GM12878 (cell line): ENCODE measurements at regions not wholly inside any gene's neighbourhood (a gene's known extent, or its start where the extent isn't known, plus 50 kb on each side); places are given as distances from the start of the nearest gene placed in this dataset.

Experiments used
- ATF2 ChIP-seq: IDR thresholded peaks from 2 replicates; pipeline ENCODE4 v1.6.1; 2012; ENCODE audit warnings: low read length, inconsistent platforms
- BRCA1 ChIP-seq: IDR thresholded peaks from 2 replicates; pipeline ENCODE4 v1.6.1; 2011; ENCODE audit warnings: low read depth, low read length, improper control_type of control experiment
- E4F1 ChIP-seq: fragments of 450-650 bp; IDR thresholded peaks from 2 replicates; pipeline ENCODE4 v1.6.1; 2018; ENCODE audit warnings: borderline replicate concordance, mild to moderate bottlenecking; ENCODE audit not compliant: partially characterized antibody
- FOS ChIP-seq: IDR thresholded peaks from 3 replicates; pipeline ENCODE4 v1.6.1; 2011; ENCODE audit warnings: borderline replicate concordance; ENCODE audit not compliant: insufficient read length; ENCODE audit errors: extremely low read depth
- MEF2A ChIP-seq: IDR thresholded peaks from 2 replicates; pipeline ENCODE4 v1.6.1; 2011; ENCODE audit warnings: low read depth, mild to moderate bottlenecking, low read length, moderate library complexity; ENCODE audit not compliant: insufficient read depth
- MXI1 ChIP-seq: fragments of 150-350 bp; IDR thresholded peaks from 2 replicates; pipeline ENCODE4 v1.6.1; 2011; ENCODE audit warnings: low read depth, mild to moderate bottlenecking, inconsistent platforms, low read length, improper control_type of control experiment
- MYC ChIP-seq: IDR thresholded peaks from 2 replicates; pipeline ENCODE4 v1.6.1; 2011; ENCODE audit warnings: mild to moderate bottlenecking, low read length, moderate library complexity, inconsistent platforms; ENCODE audit not compliant: insufficient read depth, insufficient replicate concordance, insufficient read length, severe bottlenecking
- NBN ChIP-seq: fragments of 450-650 bp; IDR thresholded peaks from 2 replicates; pipeline ENCODE4 v1.6.1; 2016
- PAX8 ChIP-seq: fragments of 450-650 bp; IDR thresholded peaks from 2 replicates; pipeline ENCODE4 v1.6.1; 2017; ENCODE audit warnings: mild to moderate bottlenecking, moderate library complexity
- PKNOX1 ChIP-seq: fragments of 450-650 bp; IDR thresholded peaks from 2 replicates; pipeline ENCODE4 v1.6.1; 2016; ENCODE audit warnings: mild to moderate bottlenecking
- POU2F2 ChIP-seq: IDR thresholded peaks from 3 replicates; pipeline ENCODE4 v1.6.1; 2011; ENCODE audit warnings: low read depth, mild to moderate bottlenecking, low read length, borderline replicate concordance
- RELA ChIP-seq: fragments of 450-650 bp; IDR thresholded peaks from 2 replicates; pipeline ENCODE4 v1.8.0; 2014; ENCODE audit warnings: borderline replicate concordance; ENCODE audit not compliant: partially characterized antibody
- RFX5 ChIP-seq: IDR thresholded peaks from 2 replicates; pipeline ENCODE4 v1.6.1; 2011; ENCODE audit warnings: low read depth, low read length, improper control_type of control experiment
- SMARCA5 ChIP-seq: fragments of 450-650 bp; IDR thresholded peaks from 2 replicates; pipeline ENCODE4 v1.6.1; 2017; ENCODE audit warnings: mild to moderate bottlenecking
- SUZ12 ChIP-seq: fragments of 200-600 bp; sonication (generic); IDR thresholded peaks from one replicate; pipeline ENCODE4 v1.6.1; 2018; ENCODE audit warnings: antibody characterized with exemption, mild to moderate bottlenecking; ENCODE audit not compliant: unreplicated experiment
- TAF1 ChIP-seq: IDR thresholded peaks from 2 replicates; pipeline ENCODE4 v1.6.1; 2011; ENCODE audit warnings: mild to moderate bottlenecking, low read depth, low read length, borderline replicate concordance
- USF1 ChIP-seq: IDR thresholded peaks from 2 replicates; pipeline ENCODE4 v1.6.1; 2011; ENCODE audit warnings: borderline replicate concordance, low read depth, mild to moderate bottlenecking, moderate library complexity, mixed read lengths, low read length; ENCODE audit not compliant: insufficient read depth; ENCODE audit errors: extremely low read length
- ZNF622 ChIP-seq: fragments of 450-650 bp; IDR thresholded peaks from 2 replicates; pipeline ENCODE4 v1.6.1; 2017; ENCODE audit warnings: mild to moderate bottlenecking, inconsistent platforms
- ZSCAN29 ChIP-seq: fragments of 450-650 bp; IDR thresholded peaks from 2 replicates; pipeline ENCODE4 v1.6.1; 2017; ENCODE audit warnings: mild to moderate bottlenecking, moderate library complexity
- TF ChIP-seq, protein P1 (sequence below): IDR thresholded peaks from 2 replicates; pipeline ENCODE4 v1.6.1; 2012; ENCODE audit warnings: mild to moderate bottlenecking, low read depth, low read length
- TF ChIP-seq, protein P2 (sequence below): IDR thresholded peaks from 2 replicates; pipeline ENCODE4 v1.6.1; 2011; ENCODE audit warnings: low read depth, mild to moderate bottlenecking, low read length, moderate library complexity, borderline replicate concordance; ENCODE audit errors: extremely low read depth

- TF ChIP-seq PKNOX1 (no peak), RFX5 (no peak), E4F1 (no peak), NBN (peak; percentile 59; the same call in 1 of the 2 replicates), BRCA1 (no peak), SUZ12 (no peak), PAX8 (no peak), SMARCA5 (no peak), ZSCAN29 (no peak), POU2F2 (no peak), RELA (no peak), MEF2A (no peak), MYC (no peak), USF1 (no peak), FOS (no peak), ATF2 (peak; percentile 62), MXI1 (no peak), ZNF622 (no peak), TAF1 (no peak)
- TF ChIP-seq, protein P1, sequence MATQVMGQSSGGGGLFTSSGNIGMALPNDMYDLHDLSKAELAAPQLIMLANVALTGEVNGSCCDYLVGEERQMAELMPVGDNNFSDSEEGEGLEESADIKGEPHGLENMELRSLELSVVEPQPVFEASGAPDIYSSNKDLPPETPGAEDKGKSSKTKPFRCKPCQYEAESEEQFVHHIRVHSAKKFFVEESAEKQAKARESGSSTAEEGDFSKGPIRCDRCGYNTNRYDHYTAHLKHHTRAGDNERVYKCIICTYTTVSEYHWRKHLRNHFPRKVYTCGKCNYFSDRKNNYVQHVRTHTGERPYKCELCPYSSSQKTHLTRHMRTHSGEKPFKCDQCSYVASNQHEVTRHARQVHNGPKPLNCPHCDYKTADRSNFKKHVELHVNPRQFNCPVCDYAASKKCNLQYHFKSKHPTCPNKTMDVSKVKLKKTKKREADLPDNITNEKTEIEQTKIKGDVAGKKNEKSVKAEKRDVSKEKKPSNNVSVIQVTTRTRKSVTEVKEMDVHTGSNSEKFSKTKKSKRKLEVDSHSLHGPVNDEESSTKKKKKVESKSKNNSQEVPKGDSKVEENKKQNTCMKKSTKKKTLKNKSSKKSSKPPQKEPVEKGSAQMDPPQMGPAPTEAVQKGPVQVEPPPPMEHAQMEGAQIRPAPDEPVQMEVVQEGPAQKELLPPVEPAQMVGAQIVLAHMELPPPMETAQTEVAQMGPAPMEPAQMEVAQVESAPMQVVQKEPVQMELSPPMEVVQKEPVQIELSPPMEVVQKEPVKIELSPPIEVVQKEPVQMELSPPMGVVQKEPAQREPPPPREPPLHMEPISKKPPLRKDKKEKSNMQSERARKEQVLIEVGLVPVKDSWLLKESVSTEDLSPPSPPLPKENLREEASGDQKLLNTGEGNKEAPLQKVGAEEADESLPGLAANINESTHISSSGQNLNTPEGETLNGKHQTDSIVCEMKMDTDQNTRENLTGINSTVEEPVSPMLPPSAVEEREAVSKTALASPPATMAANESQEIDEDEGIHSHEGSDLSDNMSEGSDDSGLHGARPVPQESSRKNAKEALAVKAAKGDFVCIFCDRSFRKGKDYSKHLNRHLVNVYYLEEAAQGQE: no peak
- TF ChIP-seq, protein P2, sequence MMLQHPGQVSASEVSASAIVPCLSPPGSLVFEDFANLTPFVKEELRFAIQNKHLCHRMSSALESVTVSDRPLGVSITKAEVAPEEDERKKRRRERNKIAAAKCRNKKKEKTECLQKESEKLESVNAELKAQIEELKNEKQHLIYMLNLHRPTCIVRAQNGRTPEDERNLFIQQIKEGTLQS: no peak
These were observed 156.2 kb upstream of the PPP1R2C start (continued) for GRCh38 chrX:42934020-42934726.
